ENCODE measurements at regions not wholly inside any gene's neighbourhood (a gene's known extent, or its start where the extent isn't known, plus 50 kb on each side); places are given as distances from the start of the nearest gene placed in this dataset.
A peak's percentile ranks its signal among the peaks of the same experiment; 100 is the strongest.

- Histone ChIP-seq H3K4me1 (ENCODE audit: insufficient read depth) (peaks cover 28% of the 10 kb centered on the region), H3K9me3 (ENCODE audit: low read depth) (no peaks in the 10 kb centered on the region), H2AFZ (peak overlapping the region; percentile 8; the same call in 1 of the 2 replicates), H3K36me3 (ENCODE audit: low read depth) (no peaks in the 10 kb centered on the region), H3K9me2 (ENCODE audit: insufficient read depth) (no peaks in the 10 kb centered on the region), H3K27me3 (replicated peaks; ENCODE audit: insufficient read depth) (no peaks in the 10 kb centered on the region), H3K4me3 (peak overlapping the region; percentile 21; the same call in 1 of the 2 replicates), H3K27ac (peak overlapping the region; percentile 17; the same call in 1 of the 2 replicates), H3F3A (ENCODE audit: insufficient read depth) (peaks cover 19% of the 10 kb centered on the region; the same call in 1 of the 2 replicates), H3K4me2 (ENCODE audit: unreplicated experiment) (peak overlapping the region; percentile 69), H3K79me2 (ENCODE audit: insufficient read depth) (no peaks in the 10 kb centered on the region), H4K20me1 (ENCODE audit: insufficient read depth) (no peaks in the 10 kb centered on the region), H3K9ac (no peak overlapping the region)
- DNase-seq: peak; percentile 78
- in situ Hi-C loops (cut with MboI): no loop called here
- TF ChIP-seq EZH2phosphoT487 (IDR thresholded peaks at IDR 0.05; ENCODE audit: insufficient read depth, low read depth): no peak
- no peak for TF ChIP-seq EZH2 (IDR thresholded peaks at IDR 0.05; ENCODE audit: insufficient read depth, poor library complexity, severe bottlenecking)
Measured at GRCh38 chr4:138736362-138736761, 279.2 kb upstream of the NOCT start.

- Histone ChIP-seq H2AFZ (no peak overlapping the region), H3K4me2 (ENCODE audit: unreplicated experiment) (no peak overlapping the region), H3K9me3 (ENCODE audit: low read depth) (no peaks in the 10 kb centered on the region), H3K79me2 (ENCODE audit: insufficient read depth) (no peaks in the 10 kb centered on the region), H3K4me3 (no peak overlapping the region), H4K20me1 (ENCODE audit: insufficient read depth) (no peaks in the 10 kb centered on the region), H3K9ac (no peak overlapping the region), H3K9me2 (ENCODE audit: insufficient read depth) (0 out of 2 replicates have a peak, but pooled peaks cover 4% of the 10 kb centered on the region), H3F3A (ENCODE audit: insufficient read depth) (0 out of 2 replicates have a peak, but pooled peaks cover 12% of the 10 kb centered on the region), H3K27me3 (replicated peaks; ENCODE audit: insufficient read depth) (no peaks in the 10 kb centered on the region), H3K36me3 (ENCODE audit: low read depth) (no peaks in the 10 kb centered on the region), H3K4me1 (ENCODE audit: insufficient read depth) (peaks cover 28% of the 10 kb centered on the region), H3K27ac (no peak overlapping the region; the same call in 1 of the 2 replicates)
- DNase-seq: peak; percentile 69
- no peak for TF ChIP-seq EZH2 (IDR thresholded peaks at IDR 0.05; ENCODE audit: insufficient read depth, poor library complexity, severe bottlenecking)
- TF ChIP-seq EZH2phosphoT487 (IDR thresholded peaks at IDR 0.05; ENCODE audit: insufficient read depth, low read depth): no peak
- in situ Hi-C loops (cut with MboI): no loop called here
- WGBS, 2 experiments (ENCODE audit: low coverage in 1 of 2, low lambda C conversion rate in 2 of 2, missing lambda C conversion rate in 2 of 2): 4% methylated on average over 1 of the region's 1 CpG
Measured at GRCh38 chr4:138734746-138735145, 280.8 kb upstream of the NOCT start.

DNA sequence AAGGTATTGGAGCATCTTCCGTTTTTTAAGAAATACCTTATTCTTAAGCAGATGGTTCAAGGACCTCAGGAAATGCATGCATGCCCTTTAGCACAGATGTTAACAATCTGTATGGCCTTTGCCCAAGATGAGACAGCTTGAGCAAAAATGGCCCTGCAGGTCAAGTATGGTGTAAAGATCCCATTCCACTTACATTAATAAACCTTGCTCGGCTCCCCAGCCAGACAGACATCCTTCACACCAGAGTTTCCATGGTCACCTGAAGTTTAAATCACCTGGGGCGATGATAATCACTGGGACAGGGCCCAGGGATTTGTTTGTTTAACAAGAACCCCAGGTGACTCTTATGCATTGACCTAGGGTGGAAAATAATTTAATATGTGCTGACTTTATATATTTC is 287.0 kb upstream of the NOCT start:
- WGBS, 2 experiments (ENCODE audit: low coverage in 1 of 2, low lambda C conversion rate in 2 of 2, missing lambda C conversion rate in 2 of 2): 46 to 60% methylated on average over 3 of the region's 3 CpGs
- no peak overlapping the region for H3K27ac ChIP-seq
- H3K4me3 ChIP-seq: no peak overlapping the region
- H3K9me2 ChIP-seq (ENCODE audit: insufficient read depth): 0 out of 2 replicates have a peak, but pooled peaks cover 4% of the 10 kb centered on the region
- no peak for DNase-seq
- H3K4me1 ChIP-seq (ENCODE audit: insufficient read depth): 0 out of 2 replicates have a peak, but pooled peaks cover 4% of the 10 kb centered on the region
- H3K9me3 ChIP-seq (ENCODE audit: low read depth): no peaks in the 10 kb centered on the region
- no peaks in the 10 kb centered on the region for H3K79me2 ChIP-seq (ENCODE audit: insufficient read depth)
- in situ Hi-C loops (cut with MboI): no loop called here
- H3K36me3 ChIP-seq (ENCODE audit: low read depth): no peaks in the 10 kb centered on the region
- H3F3A ChIP-seq (ENCODE audit: insufficient read depth): no peaks in the 10 kb centered on the region
- no peaks in the 10 kb centered on the region for H4K20me1 ChIP-seq (ENCODE audit: insufficient read depth)
- H3K4me2 ChIP-seq (ENCODE audit: unreplicated experiment): no peak overlapping the region
- no peaks in the 10 kb centered on the region for H3K27me3 ChIP-seq (replicated peaks; ENCODE audit: insufficient read depth)
- TF ChIP-seq EZH2 (IDR thresholded peaks at IDR 0.05; ENCODE audit: insufficient read depth, poor library complexity, severe bottlenecking) (no peak), EZH2phosphoT487 (IDR thresholded peaks at IDR 0.05; ENCODE audit: insufficient read depth, low read depth) (no peak)
- H3K9ac ChIP-seq: no peak overlapping the region
- no peak overlapping the region for H2AFZ ChIP-seq

- Histone ChIP-seq H3K4me1 (ENCODE audit: insufficient read depth) (0 out of 2 replicates have a peak, but pooled peaks cover 4% of the 10 kb centered on the region), H3K27me3 (replicated peaks; ENCODE audit: insufficient read depth) (no peaks in the 10 kb centered on the region), H3K4me3 (no peak overlapping the region), H3K4me2 (ENCODE audit: unreplicated experiment) (no peak overlapping the region), H3F3A (ENCODE audit: insufficient read depth) (no peaks in the 10 kb centered on the region), H3K9me3 (ENCODE audit: low read depth) (no peaks in the 10 kb centered on the region), H3K36me3 (ENCODE audit: low read depth) (no peaks in the 10 kb centered on the region), H4K20me1 (ENCODE audit: insufficient read depth) (no peaks in the 10 kb centered on the region), H3K9ac (no peak overlapping the region), H3K9me2 (ENCODE audit: insufficient read depth) (0 out of 2 replicates have a peak, but pooled peaks cover 4% of the 10 kb centered on the region), H2AFZ (no peak overlapping the region), H3K27ac (no peak overlapping the region), H3K79me2 (ENCODE audit: insufficient read depth) (no peaks in the 10 kb centered on the region)
- in situ Hi-C loops (cut with MboI): no loop called here
- DNase-seq: peak; percentile 22
- WGBS, 2 experiments (ENCODE audit: low coverage in 1 of 2, low lambda C conversion rate in 2 of 2, missing lambda C conversion rate in 2 of 2): 67 to 76% methylated on average over 3 of the region's 3 CpGs
- TF ChIP-seq EZH2 (IDR thresholded peaks at IDR 0.05; ENCODE audit: insufficient read depth, poor library complexity, severe bottlenecking) (no peak), EZH2phosphoT487 (IDR thresholded peaks at IDR 0.05; ENCODE audit: insufficient read depth, low read depth) (no peak)
Measured at GRCh38 chr4:138727731-138728130, 287.9 kb upstream of the NOCT start.

- Histone ChIP-seq H3F3A (ENCODE audit: insufficient read depth) (no peaks in the 10 kb centered on the region), H3K9me2 (ENCODE audit: insufficient read depth) (no peaks in the 10 kb centered on the region), H3K9ac (no peak overlapping the region), H3K4me2 (ENCODE audit: unreplicated experiment) (no peak overlapping the region), H3K79me2 (ENCODE audit: insufficient read depth) (no peaks in the 10 kb centered on the region), H3K36me3 (ENCODE audit: low read depth) (no peaks in the 10 kb centered on the region), H3K27me3 (replicated peaks; ENCODE audit: insufficient read depth) (no peaks in the 10 kb centered on the region), H3K4me3 (no peak overlapping the region), H3K4me1 (ENCODE audit: insufficient read depth) (0 out of 2 replicates have a peak, but pooled peaks cover 4% of the 10 kb centered on the region), H4K20me1 (ENCODE audit: insufficient read depth) (no peaks in the 10 kb centered on the region), H3K27ac (no peak overlapping the region), H2AFZ (no peak overlapping the region), H3K9me3 (ENCODE audit: low read depth) (no peaks in the 10 kb centered on the region)
- TF ChIP-seq EZH2 (IDR thresholded peaks at IDR 0.05; ENCODE audit: insufficient read depth, poor library complexity, severe bottlenecking) (no peak), EZH2phosphoT487 (IDR thresholded peaks at IDR 0.05; ENCODE audit: insufficient read depth, low read depth) (no peak)
- DNase-seq: no peak
- WGBS, 2 experiments (ENCODE audit: low coverage in 1 of 2, low lambda C conversion rate in 2 of 2, missing lambda C conversion rate in 2 of 2): 79 to 83% methylated on average over 4 of the region's 4 CpGs
- in situ Hi-C loops (cut with MboI): no loop called here
Measured at GRCh38 chr4:138724530-138724929, 291.1 kb upstream of the NOCT start.

Data from GM23248 (cell line).